Ascending aorta (tissue), 2 donors: ENCODE measurements at regions not wholly inside any gene's neighbourhood (a gene's known extent, or its start where the extent isn't known, plus 50 kb on each side); places are given as distances from the start of the nearest gene placed in this dataset.

Experiments
- DNase-seq, 2 donors: peaks; one replicate each; pipeline ENCODE4 v3.0.0-alpha.2; 2019; ENCODE audit warnings: low spot score in 2 of 2
- H3K27ac ChIP-seq, 2 donors: fragments of 200-600 bp; sonication (generic); one replicate each; pipeline ENCODE4 v1.5.1; 2016 to 2017; ENCODE audit warnings: mild to moderate bottlenecking in 1 of 2
- H3K27me3 ChIP-seq: fragments of 200-600 bp; sonication (generic); one replicate; pipeline ENCODE4 v1.5.1; 2017
- H3K36me3 ChIP-seq, 2 donors: fragments of 200-600 bp; sonication (generic); one replicate each; pipeline ENCODE4 v1.5.1; 2016
- H3K4me1 ChIP-seq, 2 donors: fragments of 200-600 bp; sonication (generic); one replicate each; pipeline ENCODE4 v1.5.1; 2016 to 2017; ENCODE audit warnings: mild to moderate bottlenecking in 1 of 2
- H3K4me3 ChIP-seq, 2 donors: fragments of 200-600 bp; sonication (generic); one replicate each; pipeline ENCODE4 v1.5.1; 2016 to 2017; ENCODE audit warnings: mild to moderate bottlenecking in 1 of 2
- H3K9me3 ChIP-seq, 2 donors: fragments of 200-600 bp; sonication (generic); one replicate each; pipeline ENCODE4 v1.5.1; 2016
- intact Hi-C: fragments of 100-400 bp; cut with DNase I; formaldehyde crosslinking; loops from one replicate; pipeline ENCODE4 v1.15.1; 2023
- TF ChIP-seq, protein P1 (sequence below), 3 experiments: fragments of 200-600 bp in 2 of 3; fragments of 450-650 bp in 1 of 3; sonication (generic) in 2 of 3; IDR thresholded peaks; one replicate each; pipeline ENCODE4 v1.5.1; 2016 to 2019; ENCODE audit warnings: antibody characterized with exemption in 3 of 3, mild to moderate bottlenecking in 1 of 3, moderate library complexity in 1 of 3

DNA sequence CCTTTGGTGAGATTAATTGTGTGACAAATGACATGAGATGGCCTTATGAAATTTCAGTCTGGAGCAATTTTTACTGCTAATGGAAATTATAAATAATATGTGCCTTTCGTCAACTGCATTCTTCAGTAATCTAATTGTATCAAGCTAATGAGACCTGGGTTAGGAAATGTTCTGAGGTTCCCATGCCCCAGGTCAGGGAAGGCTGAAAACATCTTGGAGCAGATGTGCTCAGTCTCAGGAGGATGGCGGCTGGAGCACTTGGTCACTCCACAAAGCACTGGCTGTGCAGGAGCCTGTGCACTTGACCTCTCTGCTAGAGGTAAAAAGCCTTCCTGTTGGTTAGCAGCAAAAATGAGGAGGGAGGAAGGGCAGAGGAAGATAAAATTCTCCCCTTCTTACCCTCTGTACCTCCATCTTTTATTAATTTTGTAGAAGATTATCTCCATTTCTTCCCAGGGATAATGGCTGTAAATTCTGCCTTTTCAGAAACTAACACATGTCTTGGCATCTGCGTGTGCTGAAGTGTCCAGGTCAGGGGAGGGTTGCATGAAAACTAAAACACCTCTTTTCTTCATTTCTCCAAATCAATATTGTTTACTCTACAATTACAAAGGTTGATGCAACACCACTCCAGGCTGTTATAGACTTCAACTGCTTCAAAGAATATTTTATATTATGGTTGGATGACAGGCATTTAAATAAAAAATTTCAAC is 1606.4 kb upstream of the ACVR2A start:
- H3K27me3 ChIP-seq = no peaks in the 10 kb centered on the region
- TF ChIP-seq, protein P1, sequence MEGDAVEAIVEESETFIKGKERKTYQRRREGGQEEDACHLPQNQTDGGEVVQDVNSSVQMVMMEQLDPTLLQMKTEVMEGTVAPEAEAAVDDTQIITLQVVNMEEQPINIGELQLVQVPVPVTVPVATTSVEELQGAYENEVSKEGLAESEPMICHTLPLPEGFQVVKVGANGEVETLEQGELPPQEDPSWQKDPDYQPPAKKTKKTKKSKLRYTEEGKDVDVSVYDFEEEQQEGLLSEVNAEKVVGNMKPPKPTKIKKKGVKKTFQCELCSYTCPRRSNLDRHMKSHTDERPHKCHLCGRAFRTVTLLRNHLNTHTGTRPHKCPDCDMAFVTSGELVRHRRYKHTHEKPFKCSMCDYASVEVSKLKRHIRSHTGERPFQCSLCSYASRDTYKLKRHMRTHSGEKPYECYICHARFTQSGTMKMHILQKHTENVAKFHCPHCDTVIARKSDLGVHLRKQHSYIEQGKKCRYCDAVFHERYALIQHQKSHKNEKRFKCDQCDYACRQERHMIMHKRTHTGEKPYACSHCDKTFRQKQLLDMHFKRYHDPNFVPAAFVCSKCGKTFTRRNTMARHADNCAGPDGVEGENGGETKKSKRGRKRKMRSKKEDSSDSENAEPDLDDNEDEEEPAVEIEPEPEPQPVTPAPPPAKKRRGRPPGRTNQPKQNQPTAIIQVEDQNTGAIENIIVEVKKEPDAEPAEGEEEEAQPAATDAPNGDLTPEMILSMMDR (IDR thresholded peaks at IDR 0.05) = no peak
- no peak overlapping the region for H3K4me3 ChIP-seq
- intact Hi-C loops = no loop called here
- H3K9me3 ChIP-seq = no peaks in the 10 kb centered on the region
- no peaks in the 10 kb centered on the region for H3K4me1 ChIP-seq
- H3K27ac ChIP-seq = no peak overlapping the region
- H3K36me3 ChIP-seq = no peaks in the 10 kb centered on the region
- no peak for DNase-seq

DNA sequence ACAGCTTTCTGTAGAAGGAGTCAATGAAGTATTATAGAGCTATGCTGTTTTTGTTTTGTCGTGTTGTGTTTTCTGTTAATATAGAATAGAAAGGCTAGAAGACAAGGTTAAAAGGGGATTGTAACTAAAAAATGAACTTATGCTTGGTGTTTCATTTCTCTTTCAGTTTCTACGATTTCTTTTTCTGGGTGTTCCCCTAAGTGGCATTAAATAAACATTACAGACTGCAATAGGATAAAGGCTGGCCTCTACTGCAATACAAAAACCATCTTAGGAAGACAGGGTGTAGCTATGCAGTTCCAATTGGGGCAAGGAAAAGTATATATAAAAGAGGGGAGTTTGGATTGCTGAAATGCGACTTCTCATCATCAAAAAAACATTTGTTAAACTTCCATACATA is 1609.7 kb upstream of the ACVR2A start:
- intact Hi-C loops = no loop called here

DNA sequence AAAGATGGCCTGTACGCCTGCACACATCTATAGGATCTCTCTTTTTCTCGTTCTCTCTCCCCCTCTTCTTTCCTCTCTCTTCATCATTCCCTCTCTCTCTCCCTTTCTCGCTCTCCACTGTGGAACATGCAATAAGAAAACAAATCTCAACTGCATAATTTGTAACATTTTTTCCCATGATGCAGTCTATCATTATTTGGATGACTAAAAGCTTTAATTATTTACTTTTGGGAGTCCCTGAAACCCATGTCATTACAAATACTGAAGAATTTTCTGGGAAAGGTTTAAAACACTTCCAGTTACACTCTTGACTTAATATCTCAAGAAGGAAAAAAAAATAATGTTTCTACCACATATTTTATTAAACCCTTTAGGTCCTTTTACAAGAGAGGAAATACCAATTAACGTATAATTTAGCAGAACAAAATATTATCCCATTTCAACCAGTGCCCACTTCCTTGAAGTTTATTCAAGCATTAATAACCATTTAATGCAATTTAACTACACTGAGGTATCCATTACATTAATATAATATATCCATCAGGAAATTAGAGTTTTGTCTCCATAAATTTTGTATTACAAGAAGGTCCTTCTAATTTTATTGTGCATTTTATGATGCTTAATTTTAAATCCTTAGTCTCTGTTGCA is 1615.2 kb upstream of the ACVR2A start:
- no peak overlapping the region for H3K4me3 ChIP-seq
- H3K27me3 ChIP-seq = no peaks in the 10 kb centered on the region
- H3K4me1 ChIP-seq = no peaks in the 10 kb centered on the region
- H3K27ac ChIP-seq = no peak overlapping the region
- H3K36me3 ChIP-seq = no peaks in the 10 kb centered on the region
- DNase-seq = no peak
- intact Hi-C loops = no loop called here
- no peaks in the 10 kb centered on the region for H3K9me3 ChIP-seq
- TF ChIP-seq, protein P1 (IDR thresholded peaks at IDR 0.05) = no peak

More for the DNA sequence above, 1609.7 kb upstream of the ACVR2A start:
- DNase-seq = no peak
- no peak overlapping the region for H3K27ac ChIP-seq
- TF ChIP-seq, protein P1 (IDR thresholded peaks at IDR 0.05) = no peak
- H3K27me3 ChIP-seq = no peaks in the 10 kb centered on the region
- no peak overlapping the region for H3K4me3 ChIP-seq
- no peaks in the 10 kb centered on the region for H3K4me1 ChIP-seq
- no peaks in the 10 kb centered on the region for H3K36me3 ChIP-seq
- H3K9me3 ChIP-seq = no peaks in the 10 kb centered on the region

DNA sequence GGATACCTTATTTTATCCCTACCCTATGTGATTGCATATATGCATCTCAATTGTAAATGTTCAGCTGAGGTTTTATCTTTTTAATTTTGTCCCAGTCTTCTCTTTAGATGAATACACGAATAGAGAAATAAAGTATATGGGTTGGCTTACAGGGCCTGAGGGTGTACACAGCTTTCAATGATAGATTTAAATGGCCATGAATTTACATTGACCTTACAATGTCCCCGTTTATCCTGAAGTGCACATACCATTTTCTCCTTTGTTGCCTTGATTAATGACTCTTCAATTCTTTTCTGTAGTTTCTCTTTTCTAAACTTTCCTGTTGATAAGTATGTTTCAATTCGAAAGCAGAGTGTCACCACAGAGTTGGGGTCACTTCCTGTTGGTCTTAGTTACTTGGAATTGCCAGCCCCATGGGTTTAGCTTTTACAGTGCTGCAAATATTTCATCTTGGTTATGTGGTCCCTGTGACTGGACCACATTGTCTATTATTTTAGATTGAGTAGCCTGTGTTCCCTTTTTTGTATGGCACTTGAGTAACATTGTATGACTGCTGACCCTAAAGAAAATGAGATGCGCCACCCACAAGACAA is 1616.3 kb upstream of the ACVR2A start:
- TF ChIP-seq, protein P1 (IDR thresholded peaks at IDR 0.05) = no peak
- intact Hi-C loops = no loop called here
- no peak overlapping the region for H3K4me3 ChIP-seq
- H3K9me3 ChIP-seq = no peaks in the 10 kb centered on the region
- no peak overlapping the region for H3K27ac ChIP-seq
- no peaks in the 10 kb centered on the region for H3K27me3 ChIP-seq
- no peaks in the 10 kb centered on the region for H3K4me1 ChIP-seq
- H3K36me3 ChIP-seq = no peaks in the 10 kb centered on the region
- no peak for DNase-seq

DNA sequence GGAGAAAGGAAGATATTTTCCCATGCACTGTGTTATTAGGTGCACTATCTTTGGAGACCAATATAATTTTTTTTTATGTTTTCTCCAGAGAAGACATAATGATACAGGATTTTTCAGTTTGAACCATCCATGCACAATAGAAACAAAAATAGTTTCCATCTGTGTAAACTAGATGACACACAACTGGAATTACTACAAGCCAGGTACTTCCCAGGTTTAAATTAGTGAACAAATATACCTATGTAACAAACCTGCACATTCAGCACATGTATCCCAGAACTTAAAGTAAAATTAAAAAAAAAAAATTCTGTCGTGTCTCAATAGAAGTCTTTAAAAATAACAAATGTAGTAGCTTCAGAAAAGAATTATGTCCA is 1616.8 kb upstream of the ACVR2A start:
- no peak for DNase-seq
- H3K4me3 ChIP-seq = no peak overlapping the region
- intact Hi-C loops = no loop called here
- no peaks in the 10 kb centered on the region for H3K9me3 ChIP-seq
- no peaks in the 10 kb centered on the region for H3K4me1 ChIP-seq
- no peaks in the 10 kb centered on the region for H3K36me3 ChIP-seq
- no peak overlapping the region for H3K27ac ChIP-seq
- TF ChIP-seq, protein P1 (IDR thresholded peaks at IDR 0.05) = no peak
- H3K27me3 ChIP-seq = no peaks in the 10 kb centered on the region
